GM23338 (cell line): ENCODE measurements at regions not wholly inside any gene's neighbourhood (a gene's known extent, or its start where the extent isn't known, plus 50 kb on each side); places are given as distances from the start of the nearest gene placed in this dataset.

Source experiments
- ATAC-seq: fragments of 200-7000 bp; cut with Tn5 transposase; 3 replicates; pipeline ENCODE4 v1.9.1; 2020
- DNase-seq: peaks from one replicate; pipeline ENCODE4 v3.0.0-alpha.2; 2015; ENCODE audit warnings: low spot score
- H2AFZ ChIP-seq: fragments of 200-600 bp; sonication (generic); 2 replicates; pipeline ENCODE4 v1.8.0; 2016; ENCODE audit warnings: antibody characterized with exemption, mild to moderate bottlenecking, moderate library complexity
- H3F3A ChIP-seq: fragments of 200-600 bp; sonication (generic); replicated peaks from 2 replicates; pipeline ENCODE4 v1.8.0; 2017; ENCODE audit warnings: antibody characterized with exemption, mixed run types, low read depth
- H3K27ac ChIP-seq: fragments of 200-600 bp; sonication (generic); 2 replicates; pipeline ENCODE4 v1.6.1; 2016; ENCODE audit warnings: low read depth
- H3K27me3 ChIP-seq: fragments of 200-600 bp; sonication (generic); 2 replicates; pipeline ENCODE4 v1.8.0; 2016; ENCODE audit warnings: mild to moderate bottlenecking, mixed run types, moderate library complexity; ENCODE audit not compliant: insufficient read depth
- H3K36me3 ChIP-seq: fragments of 200-600 bp; sonication (generic); 2 replicates; pipeline ENCODE4 v1.8.0; 2016; ENCODE audit warnings: mild to moderate bottlenecking; ENCODE audit not compliant: insufficient read depth
- H3K4me1 ChIP-seq: fragments of 200-600 bp; sonication (generic); 2 replicates; pipeline ENCODE4 v1.8.0; 2016; ENCODE audit warnings: mild to moderate bottlenecking, moderate library complexity; ENCODE audit not compliant: insufficient read depth
- H3K4me2 ChIP-seq: fragments of 200-600 bp; sonication (generic); 2 replicates; pipeline ENCODE4 v1.7.1; 2017; ENCODE audit warnings: mixed run types
- H3K4me3 ChIP-seq: fragments of 200-600 bp; sonication (generic); 2 replicates; pipeline ENCODE4 v1.6.1; 2016; ENCODE audit warnings: mixed run types
- H3K79me2 ChIP-seq: fragments of 200-600 bp; sonication (generic); replicated peaks from 2 replicates; pipeline ENCODE4 v1.8.0; 2017; ENCODE audit warnings: mild to moderate bottlenecking; ENCODE audit not compliant: insufficient read depth
- H3K9me2 ChIP-seq: fragments of 200-600 bp; sonication (generic); 2 replicates; pipeline ENCODE4 v1.8.0; 2017; ENCODE audit not compliant: insufficient read depth
- H4K20me1 ChIP-seq: fragments of 200-600 bp; sonication (generic); replicated peaks from 2 replicates; pipeline ENCODE4 v1.8.0; 2017; ENCODE audit warnings: mild to moderate bottlenecking; ENCODE audit not compliant: insufficient read depth
- H3K27ac Mint-ChIP-seq: 2 replicates; pipeline ENCODE4 v1.8.0; 2020; ENCODE audit warnings: inconsistent platforms, mild to moderate bottlenecking, moderate library complexity, mixed read lengths
- H3K27me3 Mint-ChIP-seq: 3 replicates; pipeline ENCODE4 v1.8.0; 2022; ENCODE audit warnings: low read depth, mild to moderate bottlenecking, moderate library complexity, mixed read lengths, inconsistent platforms; ENCODE audit not compliant: insufficient read depth, poor library complexity
- H3K36me3 Mint-ChIP-seq: 3 replicates; pipeline ENCODE4 v1.8.0; 2021; ENCODE audit warnings: low read depth, mild to moderate bottlenecking, inconsistent platforms, moderate library complexity, mixed read lengths
- H3K4me1 Mint-ChIP-seq: 3 replicates; pipeline ENCODE4 v1.8.0; 2020; ENCODE audit warnings: mild to moderate bottlenecking, inconsistent platforms, mixed read lengths
- H3K4me3 Mint-ChIP-seq: 3 replicates; pipeline ENCODE4 v1.8.0; 2021; ENCODE audit warnings: moderate library complexity, mild to moderate bottlenecking, inconsistent platforms, mixed read lengths
- H3K9me3 Mint-ChIP-seq: 3 replicates; pipeline ENCODE4 v1.8.0; 2020; ENCODE audit warnings: moderate library complexity, mild to moderate bottlenecking, inconsistent platforms, mixed read lengths
- CREB1 ChIP-seq: fragments of 250-450 bp; sonication (Bioruptor Pico); IDR thresholded peaks from 2 replicates; pipeline ENCODE4 v1.5.0; 2020; ENCODE audit warnings: low read depth, mild to moderate bottlenecking, moderate library complexity
- EZH2 ChIP-seq: fragments of 200-600 bp; sonication (generic); IDR thresholded peaks from one replicate; pipeline ENCODE4 v1.8.0; 2017; ENCODE audit warnings: antibody characterized with exemption, mild to moderate bottlenecking, low read depth; ENCODE audit not compliant: unreplicated experiment
- EZH2phosphoT487 ChIP-seq: fragments of 200-600 bp; sonication (generic); IDR thresholded peaks from one replicate; pipeline ENCODE4 v1.8.1; 2018; ENCODE audit warnings: antibody characterized with exemption; ENCODE audit not compliant: unreplicated experiment
- JUNB ChIP-seq: IDR thresholded peaks from one replicate; pipeline ENCODE4 v1.6.1; 2016; ENCODE audit warnings: antibody characterized with exemption; ENCODE audit not compliant: unreplicated experiment
- NANOG ChIP-seq: IDR thresholded peaks from 2 replicates; pipeline ENCODE4 v1.6.1; 2016; ENCODE audit warnings: antibody characterized with exemption, borderline replicate concordance
- POLR2AphosphoS5 ChIP-seq: IDR thresholded peaks from 2 replicates; pipeline ENCODE4 v1.6.1; 2016; ENCODE audit warnings: antibody characterized with exemption, low read depth
- STAT1 ChIP-seq: IDR thresholded peaks from one replicate; pipeline ENCODE4 v1.6.1; 2016; ENCODE audit warnings: antibody characterized with exemption; ENCODE audit not compliant: unreplicated experiment
- TF ChIP-seq, protein P1 (sequence below): fragments of 250-450 bp; sonication (Bioruptor Pico); IDR thresholded peaks from 2 replicates; pipeline ENCODE4 v1.5.0; 2020; ENCODE audit warnings: mild to moderate bottlenecking, moderate library complexity
- TF ChIP-seq, protein P2 (sequence below), 2 experiments: fragments of 200-600 bp in 1 of 2; sonication (generic) in 1 of 2; conservative IDR thresholded peaks; 2 replicates each; pipeline versions ENCODE4 v1.5.1 to v1.6.1; 2016 to 2017; ENCODE audit warnings: antibody characterized with exemption in 2 of 2, low read depth in 2 of 2, mild to moderate bottlenecking in 2 of 2, moderate library complexity in 1 of 2
- TF ChIP-seq, protein P3 (sequence below): IDR thresholded peaks from one replicate; pipeline ENCODE4 v1.6.1; 2018; ENCODE audit warnings: antibody characterized with exemption; ENCODE audit not compliant: unreplicated experiment
- TF ChIP-seq, protein P4 (sequence below): IDR thresholded peaks from 2 replicates; pipeline ENCODE4 v1.6.1; 2016; ENCODE audit warnings: antibody characterized with exemption

DNA sequence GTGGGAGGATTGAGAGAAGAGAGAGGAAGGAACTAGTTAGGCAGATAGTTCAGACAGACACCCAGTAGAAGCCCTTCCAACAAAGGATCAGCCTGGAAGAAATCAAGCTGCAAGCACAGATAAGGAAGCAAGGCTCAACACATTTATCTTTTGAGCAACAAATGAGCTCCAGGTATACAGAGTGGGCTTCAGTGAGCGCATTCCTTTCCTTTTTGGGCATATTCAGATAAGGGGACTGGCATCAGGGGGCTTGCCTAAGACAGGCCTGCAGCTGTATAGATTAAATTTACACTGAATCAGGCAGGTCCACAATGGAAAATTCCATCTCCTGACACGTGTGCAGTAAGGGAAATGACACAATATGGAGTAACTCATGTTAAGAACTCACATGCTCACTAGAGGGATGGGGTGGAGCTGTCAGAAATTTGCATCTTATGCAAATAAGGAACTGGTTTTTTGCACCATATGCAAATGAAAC, 147.2 kb downstream of the AKR1D1 start:
- Mint-ChIP-seq H3K4me3 (no peak overlapping the region), H3K27ac (no peak overlapping the region), H3K36me3 (peaks cover 73% of the 10 kb centered on the region), H3K9me3 (peaks cover 70% of the 10 kb centered on the region), H3K4me1 (no peaks in the 10 kb centered on the region), H3K27me3 (no peaks in the 10 kb centered on the region)
- peaks cover 33% of the 10 kb centered on the region for H3K36me3 ChIP-seq
- no peak for ATAC-seq
- no peaks in the 10 kb centered on the region; the same call in 1 of the 2 replicates for H3K4me1 ChIP-seq
- H3K4me2 ChIP-seq, result no peak overlapping the region
- no peaks in the 10 kb centered on the region for H3K27me3 ChIP-seq
- H3K27ac ChIP-seq, result no peak overlapping the region
- H3K4me3 ChIP-seq, result no peak overlapping the region
- no peak for DNase-seq
- H3F3A ChIP-seq, result no peaks in the 10 kb centered on the region
- no peaks in the 10 kb centered on the region for H3K9me2 ChIP-seq
- TF ChIP-seq, protein P1, sequence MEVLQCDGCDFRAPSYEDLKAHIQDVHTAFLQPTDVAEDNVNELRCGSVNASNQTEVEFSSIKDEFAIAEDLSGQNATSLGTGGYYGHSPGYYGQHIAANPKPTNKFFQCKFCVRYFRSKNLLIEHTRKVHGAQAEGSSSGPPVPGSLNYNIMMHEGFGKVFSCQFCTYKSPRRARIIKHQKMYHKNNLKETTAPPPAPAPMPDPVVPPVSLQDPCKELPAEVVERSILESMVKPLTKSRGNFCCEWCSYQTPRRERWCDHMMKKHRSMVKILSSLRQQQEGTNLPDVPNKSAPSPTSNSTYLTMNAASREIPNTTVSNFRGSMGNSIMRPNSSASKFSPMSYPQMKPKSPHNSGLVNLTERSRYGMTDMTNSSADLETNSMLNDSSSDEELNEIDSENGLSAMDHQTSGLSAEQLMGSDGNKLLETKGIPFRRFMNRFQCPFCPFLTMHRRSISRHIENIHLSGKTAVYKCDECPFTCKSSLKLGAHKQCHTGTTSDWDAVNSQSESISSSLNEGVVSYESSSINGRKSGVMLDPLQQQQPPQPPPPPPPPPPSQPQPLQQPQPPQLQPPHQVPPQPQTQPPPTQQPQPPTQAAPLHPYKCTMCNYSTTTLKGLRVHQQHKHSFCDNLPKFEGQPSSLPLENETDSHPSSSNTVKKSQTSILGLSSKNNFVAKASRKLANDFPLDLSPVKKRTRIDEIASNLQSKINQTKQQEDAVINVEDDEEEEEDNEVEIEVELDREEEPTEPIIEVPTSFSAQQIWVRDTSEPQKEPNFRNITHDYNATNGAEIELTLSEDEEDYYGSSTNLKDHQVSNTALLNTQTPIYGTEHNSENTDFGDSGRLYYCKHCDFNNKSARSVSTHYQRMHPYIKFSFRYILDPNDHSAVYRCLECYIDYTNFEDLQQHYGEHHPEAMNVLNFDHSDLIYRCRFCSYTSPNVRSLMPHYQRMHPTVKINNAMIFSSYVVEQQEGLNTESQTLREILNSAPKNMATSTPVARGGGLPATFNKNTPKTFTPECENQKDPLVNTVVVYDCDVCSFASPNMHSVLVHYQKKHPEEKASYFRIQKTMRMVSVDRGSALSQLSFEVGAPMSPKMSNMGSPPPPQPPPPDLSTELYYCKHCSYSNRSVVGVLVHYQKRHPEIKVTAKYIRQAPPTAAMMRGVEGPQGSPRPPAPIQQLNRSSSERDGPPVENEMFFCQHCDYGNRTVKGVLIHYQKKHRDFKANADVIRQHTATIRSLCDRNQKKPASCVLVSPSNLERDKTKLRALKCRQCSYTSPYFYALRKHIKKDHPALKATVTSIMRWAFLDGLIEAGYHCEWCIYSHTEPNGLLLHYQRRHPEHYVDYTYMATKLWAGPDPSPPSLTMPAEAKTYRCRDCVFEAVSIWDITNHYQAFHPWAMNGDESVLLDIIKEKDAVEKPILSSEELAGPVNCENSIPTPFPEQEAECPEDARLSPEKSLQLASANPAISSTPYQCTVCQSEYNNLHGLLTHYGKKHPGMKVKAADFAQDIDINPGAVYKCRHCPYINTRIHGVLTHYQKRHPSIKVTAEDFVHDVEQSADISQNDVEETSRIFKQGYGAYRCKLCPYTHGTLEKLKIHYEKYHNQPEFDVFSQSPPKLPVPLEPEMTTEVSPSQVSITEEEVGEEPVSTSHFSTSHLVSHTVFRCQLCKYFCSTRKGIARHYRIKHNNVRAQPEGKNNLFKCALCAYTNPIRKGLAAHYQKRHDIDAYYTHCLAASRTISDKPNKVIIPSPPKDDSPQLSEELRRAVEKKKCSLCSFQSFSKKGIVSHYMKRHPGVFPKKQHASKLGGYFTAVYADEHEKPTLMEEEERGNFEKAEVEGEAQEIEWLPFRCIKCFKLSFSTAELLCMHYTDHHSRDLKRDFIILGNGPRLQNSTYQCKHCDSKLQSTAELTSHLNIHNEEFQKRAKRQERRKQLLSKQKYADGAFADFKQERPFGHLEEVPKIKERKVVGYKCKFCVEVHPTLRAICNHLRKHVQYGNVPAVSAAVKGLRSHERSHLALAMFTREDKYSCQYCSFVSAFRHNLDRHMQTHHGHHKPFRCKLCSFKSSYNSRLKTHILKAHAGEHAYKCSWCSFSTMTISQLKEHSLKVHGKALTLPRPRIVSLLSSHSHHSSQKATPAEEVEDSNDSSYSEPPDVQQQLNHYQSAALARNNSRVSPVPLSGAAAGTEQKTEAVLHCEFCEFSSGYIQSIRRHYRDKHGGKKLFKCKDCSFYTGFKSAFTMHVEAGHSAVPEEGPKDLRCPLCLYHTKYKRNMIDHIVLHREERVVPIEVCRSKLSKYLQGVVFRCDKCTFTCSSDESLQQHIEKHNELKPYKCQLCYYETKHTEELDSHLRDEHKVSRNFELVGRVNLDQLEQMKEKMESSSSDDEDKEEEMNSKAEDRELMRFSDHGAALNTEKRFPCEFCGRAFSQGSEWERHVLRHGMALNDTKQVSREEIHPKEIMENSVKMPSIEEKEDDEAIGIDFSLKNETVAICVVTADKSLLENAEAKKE (CRISPR knock-in tag), result no peak
- TF ChIP-seq POLR2AphosphoS5 (no peak), STAT1 (no peak), EZH2phosphoT487 (no peak), EZH2 (no peak), JUNB (no peak), CREB1 (CRISPR knock-in tag) (no peak), NANOG (no peak)
- TF ChIP-seq, protein P2, sequence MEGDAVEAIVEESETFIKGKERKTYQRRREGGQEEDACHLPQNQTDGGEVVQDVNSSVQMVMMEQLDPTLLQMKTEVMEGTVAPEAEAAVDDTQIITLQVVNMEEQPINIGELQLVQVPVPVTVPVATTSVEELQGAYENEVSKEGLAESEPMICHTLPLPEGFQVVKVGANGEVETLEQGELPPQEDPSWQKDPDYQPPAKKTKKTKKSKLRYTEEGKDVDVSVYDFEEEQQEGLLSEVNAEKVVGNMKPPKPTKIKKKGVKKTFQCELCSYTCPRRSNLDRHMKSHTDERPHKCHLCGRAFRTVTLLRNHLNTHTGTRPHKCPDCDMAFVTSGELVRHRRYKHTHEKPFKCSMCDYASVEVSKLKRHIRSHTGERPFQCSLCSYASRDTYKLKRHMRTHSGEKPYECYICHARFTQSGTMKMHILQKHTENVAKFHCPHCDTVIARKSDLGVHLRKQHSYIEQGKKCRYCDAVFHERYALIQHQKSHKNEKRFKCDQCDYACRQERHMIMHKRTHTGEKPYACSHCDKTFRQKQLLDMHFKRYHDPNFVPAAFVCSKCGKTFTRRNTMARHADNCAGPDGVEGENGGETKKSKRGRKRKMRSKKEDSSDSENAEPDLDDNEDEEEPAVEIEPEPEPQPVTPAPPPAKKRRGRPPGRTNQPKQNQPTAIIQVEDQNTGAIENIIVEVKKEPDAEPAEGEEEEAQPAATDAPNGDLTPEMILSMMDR (conservative IDR thresholded peaks at IDR 0.05; ENCODE audit: low read depth in 2 of 2), result no peak
- TF ChIP-seq, protein P3, sequence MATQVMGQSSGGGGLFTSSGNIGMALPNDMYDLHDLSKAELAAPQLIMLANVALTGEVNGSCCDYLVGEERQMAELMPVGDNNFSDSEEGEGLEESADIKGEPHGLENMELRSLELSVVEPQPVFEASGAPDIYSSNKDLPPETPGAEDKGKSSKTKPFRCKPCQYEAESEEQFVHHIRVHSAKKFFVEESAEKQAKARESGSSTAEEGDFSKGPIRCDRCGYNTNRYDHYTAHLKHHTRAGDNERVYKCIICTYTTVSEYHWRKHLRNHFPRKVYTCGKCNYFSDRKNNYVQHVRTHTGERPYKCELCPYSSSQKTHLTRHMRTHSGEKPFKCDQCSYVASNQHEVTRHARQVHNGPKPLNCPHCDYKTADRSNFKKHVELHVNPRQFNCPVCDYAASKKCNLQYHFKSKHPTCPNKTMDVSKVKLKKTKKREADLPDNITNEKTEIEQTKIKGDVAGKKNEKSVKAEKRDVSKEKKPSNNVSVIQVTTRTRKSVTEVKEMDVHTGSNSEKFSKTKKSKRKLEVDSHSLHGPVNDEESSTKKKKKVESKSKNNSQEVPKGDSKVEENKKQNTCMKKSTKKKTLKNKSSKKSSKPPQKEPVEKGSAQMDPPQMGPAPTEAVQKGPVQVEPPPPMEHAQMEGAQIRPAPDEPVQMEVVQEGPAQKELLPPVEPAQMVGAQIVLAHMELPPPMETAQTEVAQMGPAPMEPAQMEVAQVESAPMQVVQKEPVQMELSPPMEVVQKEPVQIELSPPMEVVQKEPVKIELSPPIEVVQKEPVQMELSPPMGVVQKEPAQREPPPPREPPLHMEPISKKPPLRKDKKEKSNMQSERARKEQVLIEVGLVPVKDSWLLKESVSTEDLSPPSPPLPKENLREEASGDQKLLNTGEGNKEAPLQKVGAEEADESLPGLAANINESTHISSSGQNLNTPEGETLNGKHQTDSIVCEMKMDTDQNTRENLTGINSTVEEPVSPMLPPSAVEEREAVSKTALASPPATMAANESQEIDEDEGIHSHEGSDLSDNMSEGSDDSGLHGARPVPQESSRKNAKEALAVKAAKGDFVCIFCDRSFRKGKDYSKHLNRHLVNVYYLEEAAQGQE, result no peak
- TF ChIP-seq, protein P4, sequence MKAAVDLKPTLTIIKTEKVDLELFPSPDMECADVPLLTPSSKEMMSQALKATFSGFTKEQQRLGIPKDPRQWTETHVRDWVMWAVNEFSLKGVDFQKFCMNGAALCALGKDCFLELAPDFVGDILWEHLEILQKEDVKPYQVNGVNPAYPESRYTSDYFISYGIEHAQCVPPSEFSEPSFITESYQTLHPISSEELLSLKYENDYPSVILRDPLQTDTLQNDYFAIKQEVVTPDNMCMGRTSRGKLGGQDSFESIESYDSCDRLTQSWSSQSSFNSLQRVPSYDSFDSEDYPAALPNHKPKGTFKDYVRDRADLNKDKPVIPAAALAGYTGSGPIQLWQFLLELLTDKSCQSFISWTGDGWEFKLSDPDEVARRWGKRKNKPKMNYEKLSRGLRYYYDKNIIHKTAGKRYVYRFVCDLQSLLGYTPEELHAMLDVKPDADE, result no peak
- no peak overlapping the region for H2AFZ ChIP-seq
- H3K79me2 ChIP-seq, result no peaks in the 10 kb centered on the region
- no peaks in the 10 kb centered on the region for H4K20me1 ChIP-seq
